Neuronal stem cell (in vitro differentiated cells): ENCODE measurements at regions not wholly inside any gene's neighbourhood (a gene's known extent, or its start where the extent isn't known, plus 50 kb on each side); places are given as distances from the start of the nearest gene placed in this dataset.

Experiments used
- DNase-seq: peaks from one replicate; pipeline ENCODE4 v3.0.0-alpha.2; 2013; ENCODE audit warnings: low spot score
- H2AFZ ChIP-seq: one replicate; pipeline ENCODE4 v1.6.1; 2013; ENCODE audit warnings: mild to moderate bottlenecking, low read length, inconsistent platforms
- H2AK5ac ChIP-seq: 2 replicates; pipeline ENCODE4 v1.6.1; 2013; ENCODE audit warnings: low read depth, mild to moderate bottlenecking, inconsistent platforms, low read length, moderate library complexity, mixed read lengths
- H2BK120ac ChIP-seq: 2 replicates; pipeline ENCODE4 v1.6.1; 2013; ENCODE audit warnings: low read depth, mild to moderate bottlenecking, inconsistent platforms, low read length, moderate library complexity, mixed read lengths
- H2BK12ac ChIP-seq: one replicate; pipeline ENCODE4 v1.6.1; 2013; ENCODE audit warnings: low read length, inconsistent platforms
- H2BK15ac ChIP-seq: 2 replicates; pipeline ENCODE4 v1.6.1; 2013; ENCODE audit warnings: mild to moderate bottlenecking, low read length, inconsistent platforms, mixed read lengths
- H2BK5ac ChIP-seq: one replicate; pipeline ENCODE4 v1.6.1; 2013; ENCODE audit warnings: inconsistent platforms, mild to moderate bottlenecking, low read length, moderate library complexity
- H3K14ac ChIP-seq: one replicate; pipeline ENCODE4 v1.6.1; 2013; ENCODE audit warnings: low read length, inconsistent platforms
- H3K18ac ChIP-seq: 2 replicates; pipeline ENCODE4 v1.6.1; 2013; ENCODE audit warnings: low read length, inconsistent platforms
- H3K23ac ChIP-seq: 2 replicates; pipeline ENCODE4 v1.6.1; 2013; ENCODE audit warnings: low read depth, mild to moderate bottlenecking, mixed read lengths, low read length, inconsistent platforms; ENCODE audit not compliant: poor library complexity
- H3K27ac ChIP-seq: replicated peaks from 3 replicates; pipeline ENCODE4 v1.5.1; 2013; ENCODE audit warnings: low read length, inconsistent platforms
- H3K27me3 ChIP-seq, 3 experiments: 2 replicates each; pipeline ENCODE4 v1.6.1; 2013; ENCODE audit warnings: low read length in 3 of 3, mild to moderate bottlenecking in 2 of 3, inconsistent platforms in 1 of 3, low read depth in 1 of 3, mixed read lengths in 1 of 3, moderate library complexity in 1 of 3; ENCODE audit not compliant: control insufficient read depth in 3 of 3, insufficient read depth in 3 of 3
- H3K36me3 ChIP-seq, 2 donors: replicated peaks in 1 of 2; 2 replicates each; pipeline ENCODE4 v1.6.1; 2013; ENCODE audit warnings: low read length in 2 of 2; ENCODE audit not compliant: control insufficient read depth in 2 of 2, insufficient read depth in 2 of 2
- H3K4ac ChIP-seq: 2 replicates; pipeline ENCODE4 v1.6.1; 2013; ENCODE audit warnings: inconsistent platforms, mild to moderate bottlenecking, low read length, moderate library complexity
- H3K4me1 ChIP-seq, 2 donors: 1 replicate in 1 of 2; 2 replicates in 1 of 2; pipeline ENCODE4 v1.6.1; 2013; ENCODE audit warnings: low read length in 2 of 2, low read depth in 1 of 2; ENCODE audit not compliant: control insufficient read depth in 2 of 2, insufficient read depth in 1 of 2
- H3K4me2 ChIP-seq: one replicate; pipeline ENCODE4 v1.6.1; 2013; ENCODE audit warnings: mild to moderate bottlenecking, low read length, inconsistent platforms; ENCODE audit not compliant: insufficient read depth, poor library complexity, severe bottlenecking
- H3K4me3 ChIP-seq, 2 donors: 2 replicates each; pipeline ENCODE4 v1.5.1; 2013; ENCODE audit warnings: low read length in 2 of 2, mild to moderate bottlenecking in 2 of 2, inconsistent platforms in 1 of 2, moderate library complexity in 1 of 2
- H3K79me1 ChIP-seq: one replicate; pipeline ENCODE4 v1.6.1; 2013; ENCODE audit warnings: low read depth, mild to moderate bottlenecking, inconsistent platforms, low read length, moderate library complexity
- H3K9ac ChIP-seq: one replicate; pipeline ENCODE4 v1.6.1; 2013; ENCODE audit warnings: mild to moderate bottlenecking, low read depth, low read length, inconsistent platforms; ENCODE audit not compliant: poor library complexity
- H3K9me3 ChIP-seq, 2 donors: replicated peaks in 1 of 2; 2 replicates each; pipeline versions ENCODE3 to v1.6.1; 2013; ENCODE audit warnings: low read length in 2 of 2, mild to moderate bottlenecking in 2 of 2, inconsistent platforms in 1 of 2, low read depth in 1 of 2, mixed read lengths in 1 of 2, moderate library complexity in 1 of 2; ENCODE audit not compliant: control insufficient read depth in 2 of 2, insufficient read depth in 1 of 2
- H4K8ac ChIP-seq: one replicate; pipeline ENCODE4 v1.6.1; 2013; ENCODE audit warnings: low read depth, mild to moderate bottlenecking, inconsistent platforms, low read length, moderate library complexity
- H4K91ac ChIP-seq: one replicate; pipeline ENCODE4 v1.6.1; 2013; ENCODE audit warnings: low read length, low read depth, mild to moderate bottlenecking, inconsistent platforms; ENCODE audit not compliant: poor library complexity
- WGBS, 2 donors: extraction: QIAGEN DNeasy Blood & Tissue Kit; methylation state at CpG; one replicate each; pipeline ENCODE4 v1.1.7; 2013; ENCODE audit warnings: missing lambda C conversion rate in 2 of 2, mixed read lengths in 1 of 2; ENCODE audit not compliant: insufficient read length in 2 of 2, insufficient replicate concordance in 1 of 2; ENCODE audit errors: extremely low coverage in 2 of 2; 5-methylcytosine and 5-hydroxymethylcytosine counted together

DNA sequence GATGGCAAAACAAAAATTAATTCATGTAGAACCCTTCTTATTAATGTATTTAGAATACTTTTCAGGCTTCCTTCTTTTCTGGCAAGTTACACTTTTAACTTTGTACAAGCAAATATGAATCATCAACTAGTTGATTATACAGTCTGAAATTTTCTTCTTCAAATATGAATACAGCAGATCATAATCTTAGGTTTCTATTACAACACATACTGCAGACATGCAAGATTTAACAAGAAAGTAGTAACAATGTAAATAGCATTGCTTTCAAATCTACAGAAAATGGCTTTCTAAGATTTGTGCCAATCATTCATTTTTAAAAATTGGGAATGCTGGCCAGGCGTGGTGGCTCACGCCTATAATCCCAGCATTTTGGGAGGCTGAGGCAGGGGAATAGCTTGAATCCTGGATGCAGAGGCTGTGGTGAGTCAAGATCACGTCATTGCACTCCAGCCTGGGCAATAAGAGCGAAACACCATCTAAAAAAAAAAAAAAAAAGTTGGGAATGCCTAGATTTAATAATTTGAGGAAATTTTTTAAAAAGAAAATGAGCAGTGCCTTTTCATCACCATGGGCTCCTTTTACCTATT, 68.4 kb upstream of the DPYD start:
- Histone ChIP-seq H2BK15ac (no peak overlapping the region), H3K36me3 (no peaks in the 10 kb centered on the region), H3K4me3 (no peak overlapping the region), H3K18ac (no peak overlapping the region), H4K8ac (no peak overlapping the region), H3K4ac (no peak overlapping the region), H3K23ac (no peak overlapping the region), H2BK12ac (no peak overlapping the region), H2AK5ac (no peak overlapping the region), H3K79me1 (no peaks in the 10 kb centered on the region), H3K9me3 (no peaks in the 10 kb centered on the region), H2BK5ac (no peak overlapping the region), H3K27me3 (no peaks in the 10 kb centered on the region), H4K91ac (no peak overlapping the region), H3K4me2 (no peak overlapping the region), H2AFZ (no peak overlapping the region), H2BK120ac (no peak overlapping the region), H3K14ac (no peak overlapping the region), H3K4me1 (peaks cover 2 to 3% of the 10 kb centered on the region in 2 donors), H3K9ac (no peak overlapping the region), H3K27ac (no peak overlapping the region)
- WGBS, 2 donors, result no CpG with 5 or more reads among the region's 4 CpGs
- no peak for DNase-seq

DNA sequence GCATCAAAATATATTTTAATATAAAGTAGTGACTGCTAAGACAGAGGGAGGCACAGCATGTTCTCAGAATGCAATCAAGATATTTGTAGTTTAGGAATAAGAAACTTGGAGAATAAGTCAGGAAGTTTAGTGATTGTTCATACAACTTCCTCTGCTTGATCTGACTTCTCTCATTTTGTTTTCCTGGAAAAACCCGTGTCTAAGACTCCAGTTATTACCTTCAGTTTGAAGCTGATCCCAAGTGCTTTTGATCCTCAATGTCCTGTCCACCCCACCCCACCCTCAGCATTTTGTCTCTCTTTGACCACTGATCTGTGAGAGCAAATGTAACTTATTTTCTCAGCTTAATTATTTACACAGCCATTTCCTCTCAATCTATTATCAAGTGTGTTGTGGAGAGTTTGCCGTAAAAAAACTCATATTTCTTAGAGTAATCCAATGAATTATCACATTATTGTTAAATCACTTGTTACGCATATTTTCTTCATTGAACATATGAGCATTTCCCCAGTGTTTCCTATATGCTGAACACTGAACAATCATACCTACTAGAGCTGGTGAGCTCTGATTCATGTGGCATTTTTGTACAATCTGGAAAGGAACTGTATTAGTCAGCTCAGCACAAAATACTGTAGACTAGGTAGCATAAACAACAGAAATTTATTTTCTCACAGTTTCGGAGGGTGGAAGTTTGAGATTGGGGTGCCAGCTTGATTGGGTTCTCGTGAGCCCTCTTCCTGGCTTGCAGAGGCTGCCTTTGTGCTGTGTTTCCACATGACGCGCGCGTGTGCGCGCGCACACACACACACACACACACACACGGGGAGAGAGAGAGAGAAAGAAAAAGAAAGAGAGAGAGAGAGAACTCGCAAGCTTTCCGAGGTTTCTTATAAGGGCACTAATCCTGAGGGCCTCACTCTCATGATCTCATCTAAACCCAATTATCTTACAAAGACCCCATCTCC, 65.5 kb upstream of the DPYD start:
- no peaks in the 10 kb centered on the region for H3K36me3 ChIP-seq
- no peak overlapping the region for H2AFZ ChIP-seq
- no peak overlapping the region for H3K4ac ChIP-seq
- no peak overlapping the region for H4K8ac ChIP-seq
- no peak overlapping the region for H3K14ac ChIP-seq
- H3K23ac ChIP-seq, result no peak overlapping the region
- H3K4me2 ChIP-seq, result no peak overlapping the region
- H2AK5ac ChIP-seq, result no peak overlapping the region
- no peak for DNase-seq
- H3K4me3 ChIP-seq, result no peak overlapping the region
- no peak overlapping the region for H2BK12ac ChIP-seq
- H3K18ac ChIP-seq, result no peak overlapping the region
- no peak overlapping the region for H2BK15ac ChIP-seq
- H4K91ac ChIP-seq, result no peak overlapping the region
- H3K9me3 ChIP-seq, result no peaks in the 10 kb centered on the region
- peaks cover 0 to 2% of the 10 kb centered on the region in 2 donors for H3K4me1 ChIP-seq
- no peak overlapping the region for H3K9ac ChIP-seq
- no peak overlapping the region for H3K27ac ChIP-seq
- H2BK5ac ChIP-seq, result no peak overlapping the region
- no peaks in the 10 kb centered on the region for H3K27me3 ChIP-seq
- H3K79me1 ChIP-seq, result no peaks in the 10 kb centered on the region
- H2BK120ac ChIP-seq, result no peak overlapping the region
- WGBS, 2 donors, result no CpG with 5 or more reads among the region's 15 CpGs

DNA sequence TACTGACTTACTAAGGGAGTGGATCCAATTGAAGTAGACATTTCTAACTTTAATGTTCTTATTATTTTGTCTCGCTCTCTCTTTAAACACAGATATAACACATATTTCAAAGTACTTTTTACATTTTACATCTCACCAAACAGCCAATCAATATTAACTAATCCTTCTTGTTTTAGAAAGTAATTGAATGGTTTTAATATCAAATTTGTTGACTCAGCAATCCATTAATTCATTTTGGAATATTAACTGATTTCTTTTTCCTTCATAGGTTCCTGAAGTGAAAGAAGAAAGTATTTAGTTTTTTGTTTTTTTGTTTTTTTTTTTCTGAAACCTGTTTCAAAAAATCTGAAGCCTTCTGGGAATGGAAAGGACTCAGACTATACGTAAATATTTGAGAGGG, 62.3 kb upstream of the DPYD start:
- no peak overlapping the region for H3K4me2 ChIP-seq
- no peak overlapping the region for H3K4ac ChIP-seq
- H4K91ac ChIP-seq, result no peak overlapping the region
- H2BK15ac ChIP-seq, result no peak overlapping the region
- no CpG with 5 or more reads among the region's 2 CpGs for WGBS, 2 donors
- no peaks in the 10 kb centered on the region for H3K36me3 ChIP-seq
- H3K4me3 ChIP-seq, result no peak overlapping the region
- no peak overlapping the region for H3K9ac ChIP-seq
- H2AFZ ChIP-seq, result no peak overlapping the region
- no peak overlapping the region for H3K27ac ChIP-seq
- peaks cover 0 to 2% of the 10 kb centered on the region in 2 donors for H3K4me1 ChIP-seq
- H2BK5ac ChIP-seq, result no peak overlapping the region
- no peak overlapping the region for H2BK12ac ChIP-seq
- no peak overlapping the region for H3K23ac ChIP-seq
- DNase-seq, result no peak
- no peak overlapping the region for H2BK120ac ChIP-seq
- H2AK5ac ChIP-seq, result no peak overlapping the region
- no peak overlapping the region for H3K18ac ChIP-seq
- no peak overlapping the region for H4K8ac ChIP-seq
- H3K14ac ChIP-seq, result no peak overlapping the region
- no peaks in the 10 kb centered on the region for H3K27me3 ChIP-seq
- no peaks in the 10 kb centered on the region for H3K79me1 ChIP-seq
- no peaks in the 10 kb centered on the region for H3K9me3 ChIP-seq

DNA sequence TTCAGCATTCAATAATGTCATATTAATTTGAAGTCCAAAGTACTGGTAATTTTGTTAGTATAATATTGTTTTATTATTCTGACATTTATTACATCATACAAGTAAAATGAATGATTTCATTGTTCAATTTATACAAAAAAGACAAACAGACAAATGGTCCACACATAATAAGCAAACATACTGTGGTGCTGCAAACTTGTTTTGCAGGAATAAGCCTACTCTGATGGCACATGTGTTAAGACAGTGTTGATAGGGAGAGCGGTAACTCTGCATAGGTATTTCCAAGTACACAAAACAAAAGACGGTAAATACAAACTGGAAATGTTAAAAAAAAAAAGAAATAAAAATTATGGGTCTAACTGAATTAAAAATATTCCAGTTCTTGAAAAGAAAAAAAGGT, 59.7 kb upstream of the DPYD start:
- H2AFZ ChIP-seq, result no peak overlapping the region
- H3K4me3 ChIP-seq, result no peak overlapping the region
- H3K79me1 ChIP-seq, result no peaks in the 10 kb centered on the region
- H3K9me3 ChIP-seq, result no peaks in the 10 kb centered on the region
- H4K8ac ChIP-seq, result no peak overlapping the region
- H2BK120ac ChIP-seq, result no peak overlapping the region
- H3K27me3 ChIP-seq, result no peaks in the 10 kb centered on the region
- no peaks in the 10 kb centered on the region for H3K36me3 ChIP-seq
- no CpG with 5 or more reads among the region's 2 CpGs for WGBS, 2 donors
- H3K27ac ChIP-seq, result no peak overlapping the region
- no peaks in the 10 kb centered on the region for H3K4me1 ChIP-seq
- no peak overlapping the region for H2BK15ac ChIP-seq
- H4K91ac ChIP-seq, result no peak overlapping the region
- H3K14ac ChIP-seq, result no peak overlapping the region
- no peak overlapping the region for H3K9ac ChIP-seq
- no peak overlapping the region for H3K23ac ChIP-seq
- no peak overlapping the region for H2BK12ac ChIP-seq
- H3K18ac ChIP-seq, result no peak overlapping the region
- H3K4me2 ChIP-seq, result no peak overlapping the region
- no peak overlapping the region for H2AK5ac ChIP-seq
- no peak overlapping the region for H2BK5ac ChIP-seq
- no peak overlapping the region for H3K4ac ChIP-seq
- DNase-seq, result no peak
